ENCODE measurements at regions not wholly inside any gene's neighbourhood (a gene's known extent, or its start where the extent isn't known, plus 50 kb on each side); places are given as distances from the start of the nearest gene placed in this dataset.

GRCh38 chr21:32112195-32112594 lies 166.7 kb downstream of the MIS18A start:
- Histone ChIP-seq H2AFZ (ENCODE audit: low read depth, low read length) (no peak overlapping the region), H3K79me2 (ENCODE audit: insufficient read depth, low read length) (no peaks in the 10 kb centered on the region), H3K36me3 (ENCODE audit: insufficient read depth, low read length) (no peaks in the 10 kb centered on the region), H3K9me3 (ENCODE audit: insufficient read depth, low read depth, low read length) (no peaks in the 10 kb centered on the region), H3K27me3 (ENCODE audit: insufficient read depth, low read length) (no peaks in the 10 kb centered on the region), H3K4me3 (ENCODE audit: insufficient read depth, low read depth, low read length) (no peak overlapping the region), H3K4me2 (ENCODE audit: low read length) (no peak overlapping the region), H3K9ac (ENCODE audit: low read length) (no peak overlapping the region), H3K4me1 (ENCODE audit: insufficient read depth, low read length) (no peaks in the 10 kb centered on the region), H3K27ac (ENCODE audit: low read depth, low read length) (no peak overlapping the region), H4K20me1 (ENCODE audit: insufficient read depth, low read length) (no peaks in the 10 kb centered on the region)
- Mint-ChIP-seq H3K27me3 (ENCODE audit: low read depth, unreplicated experiment) (peaks cover 11% of the 10 kb centered on the region), H3K4me3 (ENCODE audit: unreplicated experiment) (no peak overlapping the region), H3K4me1 (ENCODE audit: low read depth, unreplicated experiment) (no peaks in the 10 kb centered on the region), H3K36me3 (ENCODE audit: low read depth, unreplicated experiment) (no peaks in the 10 kb centered on the region), H3K27ac (ENCODE audit: unreplicated experiment) (no peak overlapping the region), H3K9me3 (ENCODE audit: unreplicated experiment) (peaks cover 2% of the 10 kb centered on the region)
- TF ChIP-seq CTCF (IDR thresholded peaks at IDR 0.05; ENCODE audit: insufficient read depth, low read depth, low read length), result no peak
- TF ChIP-seq EZH2 (IDR thresholded peaks at IDR 0.05; ENCODE audit: insufficient read depth, low read length), result no peak
- no peak for DNase-seq (ENCODE audit: low read depth)
- no peak for FAIRE-seq

DNA sequence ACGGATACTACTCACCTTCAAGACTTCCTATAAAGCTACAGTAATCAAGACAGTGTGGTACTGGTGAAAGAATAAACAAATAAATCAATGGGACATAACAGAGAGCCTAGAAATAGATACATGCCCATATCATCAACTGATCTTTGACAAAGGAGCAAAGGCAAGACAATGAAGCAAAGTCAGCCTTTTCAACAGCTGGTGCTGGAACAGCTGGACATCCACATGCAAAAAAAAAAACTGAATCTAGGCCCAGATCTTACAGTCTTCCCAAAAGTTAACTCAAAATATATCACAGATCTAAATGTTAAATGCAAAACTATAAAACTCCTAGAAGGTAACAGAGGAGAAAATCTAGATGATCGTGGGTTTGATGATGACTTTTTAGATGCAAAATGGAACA lies 170.3 kb downstream of the MIS18A start:
- Histone ChIP-seq H3K4me2 (ENCODE audit: low read length) (no peak overlapping the region), H3K79me2 (ENCODE audit: insufficient read depth, low read length) (no peaks in the 10 kb centered on the region), H3K4me3 (ENCODE audit: insufficient read depth, low read depth, low read length) (no peak overlapping the region), H3K9me3 (ENCODE audit: insufficient read depth, low read depth, low read length) (no peaks in the 10 kb centered on the region), H2AFZ (ENCODE audit: low read depth, low read length) (no peak overlapping the region), H3K4me1 (ENCODE audit: insufficient read depth, low read length) (no peaks in the 10 kb centered on the region), H3K27me3 (ENCODE audit: insufficient read depth, low read length) (no peaks in the 10 kb centered on the region), H3K27ac (ENCODE audit: low read depth, low read length) (no peak overlapping the region), H3K36me3 (ENCODE audit: insufficient read depth, low read length) (no peaks in the 10 kb centered on the region), H4K20me1 (ENCODE audit: insufficient read depth, low read length) (no peaks in the 10 kb centered on the region), H3K9ac (ENCODE audit: low read length) (no peak overlapping the region)
- no peaks in the 10 kb centered on the region for H3K4me1 Mint-ChIP-seq (ENCODE audit: low read depth, unreplicated experiment)
- no peaks in the 10 kb centered on the region for H3K36me3 Mint-ChIP-seq (ENCODE audit: low read depth, unreplicated experiment)
- no peak overlapping the region for H3K4me3 Mint-ChIP-seq (ENCODE audit: unreplicated experiment)
- peaks cover 7% of the 10 kb centered on the region for H3K27me3 Mint-ChIP-seq (ENCODE audit: low read depth, unreplicated experiment)
- TF ChIP-seq CTCF (IDR thresholded peaks at IDR 0.05; ENCODE audit: insufficient read depth, low read depth, low read length) (no peak), EZH2 (IDR thresholded peaks at IDR 0.05; ENCODE audit: insufficient read depth, low read length) (no peak)
- DNase-seq (ENCODE audit: low read depth), result no peak
- no peak overlapping the region for H3K27ac Mint-ChIP-seq (ENCODE audit: unreplicated experiment)
- peaks cover 3% of the 10 kb centered on the region for H3K9me3 Mint-ChIP-seq (ENCODE audit: unreplicated experiment)
- FAIRE-seq, result no peak

DNA sequence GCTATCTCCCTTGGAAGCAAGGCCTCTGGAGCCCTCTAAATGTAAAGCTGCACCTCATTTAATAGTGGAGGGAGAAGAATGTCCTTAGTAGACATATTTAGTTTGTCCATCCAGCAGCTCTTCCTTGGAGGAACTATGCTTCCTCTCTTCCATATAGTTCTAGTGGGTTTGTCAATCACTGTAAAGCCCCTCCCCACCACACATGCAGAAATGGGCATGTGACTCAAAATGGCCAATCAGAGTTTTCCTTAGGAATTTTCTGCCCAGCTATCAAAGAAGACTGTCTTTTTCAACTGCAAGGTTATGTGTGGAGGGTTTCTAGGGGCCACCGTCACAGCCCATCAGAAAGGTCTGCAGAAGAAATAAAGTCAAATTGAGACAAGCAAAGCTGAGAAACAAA lies 175.5 kb downstream of the MIS18A start:
- no peak for FAIRE-seq

More for the DNA sequence above, 175.5 kb downstream of the MIS18A start:
- Histone ChIP-seq H3K9me3 (ENCODE audit: insufficient read depth, low read depth, low read length) (no peaks in the 10 kb centered on the region), H3K4me2 (ENCODE audit: low read length) (no peak overlapping the region), H2AFZ (ENCODE audit: low read depth, low read length) (no peak overlapping the region), H3K79me2 (ENCODE audit: insufficient read depth, low read length) (no peaks in the 10 kb centered on the region), H4K20me1 (ENCODE audit: insufficient read depth, low read length) (no peaks in the 10 kb centered on the region), H3K27ac (ENCODE audit: low read depth, low read length) (no peak overlapping the region), H3K4me1 (ENCODE audit: insufficient read depth, low read length) (no peaks in the 10 kb centered on the region), H3K4me3 (ENCODE audit: insufficient read depth, low read depth, low read length) (no peak overlapping the region), H3K9ac (ENCODE audit: low read length) (no peak overlapping the region), H3K27me3 (ENCODE audit: insufficient read depth, low read length) (no peaks in the 10 kb centered on the region), H3K36me3 (ENCODE audit: insufficient read depth, low read length) (no peaks in the 10 kb centered on the region)
- Mint-ChIP-seq H3K27me3 (ENCODE audit: low read depth, unreplicated experiment) (no peaks in the 10 kb centered on the region), H3K4me3 (ENCODE audit: unreplicated experiment) (no peak overlapping the region), H3K4me1 (ENCODE audit: low read depth, unreplicated experiment) (peaks cover 2% of the 10 kb centered on the region), H3K9me3 (ENCODE audit: unreplicated experiment) (peaks cover 3% of the 10 kb centered on the region), H3K27ac (ENCODE audit: unreplicated experiment) (no peak overlapping the region), H3K36me3 (ENCODE audit: low read depth, unreplicated experiment) (no peaks in the 10 kb centered on the region)
- DNase-seq (ENCODE audit: low read depth), result no peak
- no peak for TF ChIP-seq EZH2 (IDR thresholded peaks at IDR 0.05; ENCODE audit: insufficient read depth, low read length)
- TF ChIP-seq CTCF (IDR thresholded peaks at IDR 0.05; ENCODE audit: insufficient read depth, low read depth, low read length), result no peak
